ENCODE measurements at regions not wholly inside any gene's neighbourhood (a gene's known extent, or its start where the extent isn't known, plus 50 kb on each side); places are given as distances from the start of the nearest gene placed in this dataset.

DNA sequence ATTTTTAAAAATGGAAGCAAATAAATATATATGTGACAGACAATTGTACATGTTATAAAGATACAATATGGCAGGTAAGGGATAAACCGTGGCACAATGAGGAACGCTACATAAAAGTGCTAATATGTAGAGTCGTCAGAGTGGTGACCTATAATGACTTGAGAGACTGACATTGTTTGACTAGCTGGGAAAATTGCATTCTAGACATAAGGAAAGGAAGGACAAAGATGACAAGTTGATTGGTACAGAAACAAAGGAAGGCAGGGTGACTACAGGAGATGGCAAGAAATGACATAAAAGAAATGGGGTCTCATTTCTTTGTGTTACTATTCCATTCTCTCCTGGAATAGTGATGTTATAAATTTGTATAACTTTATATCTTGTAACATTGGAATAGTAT is 420.4 kb downstream of the DSC3 start:
- no peak for DNase-seq (ENCODE audit: low read depth, low spot score)
- Histone ChIP-seq H3K27ac (ENCODE audit: low read length) (no peak overlapping the region), H3K27me3 (ENCODE audit: control insufficient read depth, insufficient read depth, low read length) (no peaks in the 10 kb centered on the region), H3K4me1 (ENCODE audit: control insufficient read depth, insufficient read depth, low read length) (no peaks in the 10 kb centered on the region), H3K9me3 (ENCODE audit: control insufficient read depth, insufficient read depth, low read depth, low read length) (no peaks in the 10 kb centered on the region), H3K36me3 (ENCODE audit: control insufficient read depth, insufficient read depth, low read length) (no peaks in the 10 kb centered on the region), H3K4me3 (ENCODE audit: low read depth in 2 of 2, low read length in 2 of 2) (no peak overlapping the region)
- TF ChIP-seq POLR2AphosphoS5 (IDR thresholded peaks at IDR 0.05; ENCODE audit: low read depth, low read length) (no peak), TCF7L2 (IDR thresholded peaks at IDR 0.05; ENCODE audit: low read depth, low read length) (no peak), SIN3A (IDR thresholded peaks at IDR 0.05; ENCODE audit: borderline replicate concordance, insufficient read depth, low read depth, low read length) (no peak)
- TF ChIP-seq, protein P1, sequence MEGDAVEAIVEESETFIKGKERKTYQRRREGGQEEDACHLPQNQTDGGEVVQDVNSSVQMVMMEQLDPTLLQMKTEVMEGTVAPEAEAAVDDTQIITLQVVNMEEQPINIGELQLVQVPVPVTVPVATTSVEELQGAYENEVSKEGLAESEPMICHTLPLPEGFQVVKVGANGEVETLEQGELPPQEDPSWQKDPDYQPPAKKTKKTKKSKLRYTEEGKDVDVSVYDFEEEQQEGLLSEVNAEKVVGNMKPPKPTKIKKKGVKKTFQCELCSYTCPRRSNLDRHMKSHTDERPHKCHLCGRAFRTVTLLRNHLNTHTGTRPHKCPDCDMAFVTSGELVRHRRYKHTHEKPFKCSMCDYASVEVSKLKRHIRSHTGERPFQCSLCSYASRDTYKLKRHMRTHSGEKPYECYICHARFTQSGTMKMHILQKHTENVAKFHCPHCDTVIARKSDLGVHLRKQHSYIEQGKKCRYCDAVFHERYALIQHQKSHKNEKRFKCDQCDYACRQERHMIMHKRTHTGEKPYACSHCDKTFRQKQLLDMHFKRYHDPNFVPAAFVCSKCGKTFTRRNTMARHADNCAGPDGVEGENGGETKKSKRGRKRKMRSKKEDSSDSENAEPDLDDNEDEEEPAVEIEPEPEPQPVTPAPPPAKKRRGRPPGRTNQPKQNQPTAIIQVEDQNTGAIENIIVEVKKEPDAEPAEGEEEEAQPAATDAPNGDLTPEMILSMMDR (IDR thresholded peaks at IDR 0.05), result no peak
- TF ChIP-seq, protein P2, sequence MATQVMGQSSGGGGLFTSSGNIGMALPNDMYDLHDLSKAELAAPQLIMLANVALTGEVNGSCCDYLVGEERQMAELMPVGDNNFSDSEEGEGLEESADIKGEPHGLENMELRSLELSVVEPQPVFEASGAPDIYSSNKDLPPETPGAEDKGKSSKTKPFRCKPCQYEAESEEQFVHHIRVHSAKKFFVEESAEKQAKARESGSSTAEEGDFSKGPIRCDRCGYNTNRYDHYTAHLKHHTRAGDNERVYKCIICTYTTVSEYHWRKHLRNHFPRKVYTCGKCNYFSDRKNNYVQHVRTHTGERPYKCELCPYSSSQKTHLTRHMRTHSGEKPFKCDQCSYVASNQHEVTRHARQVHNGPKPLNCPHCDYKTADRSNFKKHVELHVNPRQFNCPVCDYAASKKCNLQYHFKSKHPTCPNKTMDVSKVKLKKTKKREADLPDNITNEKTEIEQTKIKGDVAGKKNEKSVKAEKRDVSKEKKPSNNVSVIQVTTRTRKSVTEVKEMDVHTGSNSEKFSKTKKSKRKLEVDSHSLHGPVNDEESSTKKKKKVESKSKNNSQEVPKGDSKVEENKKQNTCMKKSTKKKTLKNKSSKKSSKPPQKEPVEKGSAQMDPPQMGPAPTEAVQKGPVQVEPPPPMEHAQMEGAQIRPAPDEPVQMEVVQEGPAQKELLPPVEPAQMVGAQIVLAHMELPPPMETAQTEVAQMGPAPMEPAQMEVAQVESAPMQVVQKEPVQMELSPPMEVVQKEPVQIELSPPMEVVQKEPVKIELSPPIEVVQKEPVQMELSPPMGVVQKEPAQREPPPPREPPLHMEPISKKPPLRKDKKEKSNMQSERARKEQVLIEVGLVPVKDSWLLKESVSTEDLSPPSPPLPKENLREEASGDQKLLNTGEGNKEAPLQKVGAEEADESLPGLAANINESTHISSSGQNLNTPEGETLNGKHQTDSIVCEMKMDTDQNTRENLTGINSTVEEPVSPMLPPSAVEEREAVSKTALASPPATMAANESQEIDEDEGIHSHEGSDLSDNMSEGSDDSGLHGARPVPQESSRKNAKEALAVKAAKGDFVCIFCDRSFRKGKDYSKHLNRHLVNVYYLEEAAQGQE (IDR thresholded peaks at IDR 0.05; ENCODE audit: insufficient read depth in 1 of 2, low read depth in 2 of 2, low read length in 1 of 2), result no peak
- in situ Hi-C loops (cut with HindIII; ENCODE audit: low pct_unique_long_range_greater_than_20kb, low sequenced_read_pairs) (no loop called here), intact Hi-C loops (cut with micrococcal nuclease; ENCODE audit: unreplicated experiment) (no loop called here)
- ChIA-PET POLR2A (no interaction called here), CTCF (no interaction called here)
- ATAC-seq, result no peak
- no TSS peak for BruUV-seq (replicated peaks)

DNA sequence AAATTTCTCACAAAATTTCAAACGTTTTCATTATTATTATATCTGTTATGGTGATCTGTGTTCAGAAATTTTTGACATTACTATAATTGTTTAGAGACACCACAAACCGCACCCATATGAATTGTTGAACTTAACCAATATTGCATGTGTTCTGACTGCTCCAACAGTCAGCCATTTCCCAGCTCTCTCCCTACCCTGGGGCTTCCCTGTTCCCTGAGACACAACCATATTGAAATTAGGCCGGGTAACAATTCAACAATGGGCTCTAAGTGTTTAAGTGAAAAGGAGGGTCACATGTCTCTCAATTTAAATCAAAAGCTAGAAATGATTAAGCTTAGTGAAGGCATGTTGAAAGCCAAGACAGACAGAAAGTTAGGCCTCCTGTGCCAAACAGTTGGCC is 424.0 kb downstream of the DSC3 start:
- ChIA-PET CTCF (no interaction called here), POLR2A (no interaction called here)
- H3K27me3 ChIP-seq (ENCODE audit: control insufficient read depth, insufficient read depth, low read length), result no peaks in the 10 kb centered on the region
- BruUV-seq (replicated peaks), result no TSS peak
- ATAC-seq, result no peak
- H3K9me3 ChIP-seq (ENCODE audit: control insufficient read depth, insufficient read depth, low read depth, low read length), result no peaks in the 10 kb centered on the region
- no peak for DNase-seq (ENCODE audit: low read depth, low spot score)
- H3K4me3 ChIP-seq (ENCODE audit: low read depth in 2 of 2, low read length in 2 of 2), result no peak overlapping the region
- no peaks in the 10 kb centered on the region for H3K4me1 ChIP-seq (ENCODE audit: control insufficient read depth, insufficient read depth, low read length)
- in situ Hi-C loops (cut with HindIII; ENCODE audit: low pct_unique_long_range_greater_than_20kb, low sequenced_read_pairs), result no loop called here
- intact Hi-C loops (cut with micrococcal nuclease; ENCODE audit: unreplicated experiment), result no loop called here
- no peaks in the 10 kb centered on the region for H3K36me3 ChIP-seq (ENCODE audit: control insufficient read depth, insufficient read depth, low read length)
- no peak overlapping the region for H3K27ac ChIP-seq (ENCODE audit: low read length)
- TF ChIP-seq POLR2AphosphoS5 (IDR thresholded peaks at IDR 0.05; ENCODE audit: low read depth, low read length) (no peak), SIN3A (IDR thresholded peaks at IDR 0.05; ENCODE audit: borderline replicate concordance, insufficient read depth, low read depth, low read length) (no peak)
- TF ChIP-seq, protein P2 (IDR thresholded peaks at IDR 0.05; ENCODE audit: insufficient read depth in 1 of 2, low read depth in 2 of 2, low read length in 1 of 2), result no peak

Measured in Panc1 (cell line).